HFF-Myc (cell line): ENCODE measurements at regions not wholly inside any gene's neighbourhood (a gene's known extent, or its start where the extent isn't known, plus 50 kb on each side); places are given as distances from the start of the nearest gene placed in this dataset.
"Not testable (repeated sequence)": the region's sequence is repeated elsewhere in the genome, so short reads cannot be mapped to it uniquely, and the experiment has no call there.

Source experiments
- DNase-seq: peaks from one replicate; pipeline ENCODE4 v3.0.0-alpha.2; 2011; ENCODE audit warnings: low read depth; ENCODE audit errors: extremely low read depth
- H3K4me3 ChIP-seq: replicated peaks from 2 replicates; pipeline ENCODE4 v1.5.1; 2011; ENCODE audit warnings: low read depth, mild to moderate bottlenecking, control low read depth, low read length
- TF ChIP-seq, protein P1 (sequence below): IDR thresholded peaks from 2 replicates; pipeline ENCODE4 v1.5.1; 2012; ENCODE audit warnings: mild to moderate bottlenecking, low read depth, low read length, control low read depth; ENCODE audit errors: missing control alignments

DNA sequence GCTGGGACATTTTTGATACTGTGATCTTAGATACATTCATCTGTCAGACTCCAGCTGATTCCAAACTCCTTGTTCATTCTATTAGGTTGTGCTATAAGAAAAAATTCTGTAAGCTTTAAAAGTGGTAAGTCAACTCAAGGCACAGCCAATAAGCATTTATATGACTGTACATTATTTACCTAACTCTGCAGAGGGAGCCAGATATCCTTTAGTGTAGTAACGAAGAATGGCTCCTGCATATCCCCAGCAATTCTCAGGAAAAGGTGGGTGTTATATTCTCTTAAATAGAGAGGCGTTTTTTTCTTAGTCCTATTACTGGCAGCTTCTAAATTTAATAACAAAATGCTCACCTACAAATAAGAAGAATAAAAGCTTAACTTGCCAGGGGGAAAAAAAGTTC is 374.3 kb upstream of the GOT2 start:
- TF ChIP-seq, protein P1, sequence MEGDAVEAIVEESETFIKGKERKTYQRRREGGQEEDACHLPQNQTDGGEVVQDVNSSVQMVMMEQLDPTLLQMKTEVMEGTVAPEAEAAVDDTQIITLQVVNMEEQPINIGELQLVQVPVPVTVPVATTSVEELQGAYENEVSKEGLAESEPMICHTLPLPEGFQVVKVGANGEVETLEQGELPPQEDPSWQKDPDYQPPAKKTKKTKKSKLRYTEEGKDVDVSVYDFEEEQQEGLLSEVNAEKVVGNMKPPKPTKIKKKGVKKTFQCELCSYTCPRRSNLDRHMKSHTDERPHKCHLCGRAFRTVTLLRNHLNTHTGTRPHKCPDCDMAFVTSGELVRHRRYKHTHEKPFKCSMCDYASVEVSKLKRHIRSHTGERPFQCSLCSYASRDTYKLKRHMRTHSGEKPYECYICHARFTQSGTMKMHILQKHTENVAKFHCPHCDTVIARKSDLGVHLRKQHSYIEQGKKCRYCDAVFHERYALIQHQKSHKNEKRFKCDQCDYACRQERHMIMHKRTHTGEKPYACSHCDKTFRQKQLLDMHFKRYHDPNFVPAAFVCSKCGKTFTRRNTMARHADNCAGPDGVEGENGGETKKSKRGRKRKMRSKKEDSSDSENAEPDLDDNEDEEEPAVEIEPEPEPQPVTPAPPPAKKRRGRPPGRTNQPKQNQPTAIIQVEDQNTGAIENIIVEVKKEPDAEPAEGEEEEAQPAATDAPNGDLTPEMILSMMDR: no peak
- H3K4me3 ChIP-seq: no peak overlapping the region
- DNase-seq: no peak

DNA sequence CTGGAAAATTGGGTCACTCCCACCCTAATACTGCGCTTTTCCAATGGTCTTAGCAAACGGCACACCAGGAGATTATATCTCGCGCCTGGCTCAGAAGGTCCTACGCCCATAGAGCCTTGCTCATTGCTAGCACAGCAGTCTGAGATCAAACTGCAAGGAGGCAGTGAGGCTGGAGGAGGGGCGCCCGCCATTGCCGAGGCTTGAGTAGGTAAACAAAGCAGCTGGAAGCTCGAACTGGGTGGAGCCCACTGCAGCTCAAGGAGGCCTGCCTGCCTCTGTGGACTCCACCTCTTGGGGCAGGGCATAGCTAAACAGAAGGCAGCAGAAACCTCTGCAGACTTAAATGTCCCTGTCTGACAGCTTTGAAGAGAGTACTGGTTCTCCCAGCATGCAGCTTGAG is 362.6 kb upstream of the GOT2 start:
- H3K4me3 ChIP-seq: not testable (repeated sequence)

DNA sequence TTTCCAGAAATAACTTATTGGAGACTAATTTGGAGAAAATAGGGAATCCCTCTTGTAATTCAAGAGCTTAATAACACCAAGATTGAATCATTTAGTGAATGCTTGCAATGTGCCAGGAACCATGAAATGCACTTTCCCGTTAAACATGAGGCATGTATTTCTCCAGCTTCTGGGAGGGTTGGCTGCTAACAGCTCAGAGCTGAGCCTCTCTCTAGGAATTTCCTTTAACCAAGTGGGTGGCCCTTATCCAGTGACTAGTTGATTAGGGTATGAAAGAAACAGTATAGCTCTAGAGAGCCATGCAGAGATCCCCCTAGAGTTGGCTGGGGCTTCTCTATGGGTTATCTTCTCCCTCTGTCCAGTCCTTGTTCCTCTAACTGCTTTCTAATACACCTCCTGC is 356.4 kb upstream of the GOT2 start:
- no peak overlapping the region for H3K4me3 ChIP-seq
- no peak for DNase-seq
- TF ChIP-seq, protein P1: no peak

More for the DNA sequence above, 362.6 kb upstream of the GOT2 start:
- DNase-seq: not testable (repeated sequence)

DNA sequence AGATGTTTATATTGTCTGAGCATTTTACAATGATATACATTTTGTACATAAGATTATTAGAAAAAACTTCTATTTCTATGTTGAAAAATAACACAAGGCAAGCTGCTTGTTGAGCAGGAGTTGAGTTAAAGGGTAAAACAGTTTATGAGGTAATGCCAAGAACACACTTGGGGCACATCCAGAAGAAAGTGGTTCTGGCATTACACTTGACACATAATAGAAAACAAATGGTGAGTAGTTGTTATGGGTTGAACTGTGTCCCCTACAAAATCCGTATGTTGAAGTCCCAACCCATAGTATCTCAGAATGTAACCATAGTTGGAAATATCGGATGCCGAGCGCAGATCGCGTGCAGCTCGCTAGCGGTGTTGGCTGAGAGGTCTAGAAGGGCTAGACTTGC is 354.3 kb upstream of the GOT2 start:
- no peak overlapping the region for H3K4me3 ChIP-seq
- TF ChIP-seq, protein P1: no peak
- DNase-seq: no peak

GRCh38 chr16:59087641-59088040 is 353.5 kb upstream of the GOT2 start:
- TF ChIP-seq, protein P1: no peak
- DNase-seq: no peak
- no peak overlapping the region for H3K4me3 ChIP-seq

GRCh38 chr16:59067205-59067604 is 333.1 kb upstream of the GOT2 start:
- DNase-seq: no peak
- TF ChIP-seq, protein P1: no peak
- no peak overlapping the region for H3K4me3 ChIP-seq

DNA sequence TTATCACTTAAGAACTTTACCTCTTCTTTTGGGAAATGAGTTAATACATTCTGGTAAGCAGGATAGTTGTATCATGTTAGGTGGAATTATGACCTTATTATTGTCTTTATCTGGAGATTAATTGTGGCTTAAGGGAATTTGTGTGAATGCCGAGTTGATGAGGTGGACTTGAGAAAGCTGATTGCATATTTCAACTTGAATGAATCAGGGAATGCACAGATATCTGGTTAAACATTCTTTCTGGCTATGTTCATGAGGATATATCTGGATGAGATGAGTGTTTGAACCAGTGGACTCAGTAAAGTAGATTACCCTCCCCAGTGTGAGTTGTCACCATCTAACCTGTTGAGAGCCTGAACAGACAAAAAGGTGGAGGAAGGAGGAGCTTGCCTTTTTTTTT is 326.1 kb upstream of the GOT2 start:
- TF ChIP-seq, protein P1: no peak
- no peak for DNase-seq
- H3K4me3 ChIP-seq: no peak overlapping the region
